Breast epithelium (tissue), 4 donors: ENCODE measurements at regions not wholly inside any gene's neighbourhood (a gene's known extent, or its start where the extent isn't known, plus 50 kb on each side); places are given as distances from the start of the nearest gene placed in this dataset.

Source experiments
- DNase-seq, 2 donors: peaks; one replicate each; pipeline ENCODE4 v3.0.0-alpha.2; 2019; ENCODE audit warnings: low spot score in 2 of 2
- H3K27ac ChIP-seq, 2 donors: fragments of 200-600 bp; sonication (generic) in 1 of 2; one replicate each; pipeline ENCODE4 v1.5.1; 2016 to 2019; ENCODE audit warnings: mild to moderate bottlenecking in 1 of 2
- H3K27me3 ChIP-seq, 2 donors: fragments of 200-600 bp; sonication (generic) in 1 of 2; one replicate each; pipeline versions ENCODE4 v1.5.1 to v1.6.0; 2017 to 2019; ENCODE audit warnings: control low read depth in 1 of 2, mild to moderate bottlenecking in 1 of 2
- H3K36me3 ChIP-seq: fragments of 200-600 bp; one replicate; pipeline ENCODE4 v1.5.1; 2019
- H3K4me1 ChIP-seq, 2 donors: fragments of 200-600 bp; sonication (generic); one replicate each; pipeline ENCODE4 v1.5.1; 2016 to 2019; ENCODE audit warnings: control low read depth in 1 of 2
- H3K4me3 ChIP-seq, 3 donors: fragments of 200-600 bp; sonication (generic); 1 replicate in 2 of 3; 2 replicates in 1 of 3; pipeline ENCODE4 v1.5.1; 2016 to 2019; ENCODE audit warnings: mild to moderate bottlenecking in 3 of 3, moderate library complexity in 2 of 3
- H3K9me3 ChIP-seq, 2 donors: fragments of 200-600 bp; sonication (generic) in 1 of 2; one replicate each; pipeline ENCODE4 v1.5.1; 2016 to 2019; ENCODE audit warnings: control low read depth in 1 of 2
- POLR2A ChIP-seq: fragments of 450-650 bp; IDR thresholded peaks from one replicate; pipeline ENCODE4 v1.6.1; 2016; ENCODE audit warnings: antibody characterized with exemption, mild to moderate bottlenecking, moderate library complexity
- POLR2AphosphoS5 ChIP-seq, 3 donors: sonication (generic); formaldehyde crosslinking; IDR thresholded peaks; one replicate each; pipeline ENCODE4 v1.6.1; 2017; ENCODE audit warnings: antibody characterized with exemption in 3 of 3
- intact Hi-C: fragments of 100-400 bp; cut with DNase I; formaldehyde crosslinking; loops from one replicate; pipeline ENCODE4 v1.15.1; 2023; ENCODE audit warnings: low total_unique reads
- TF ChIP-seq, protein P1 (sequence below), 3 donors: fragments of 450-650 bp; IDR thresholded peaks; one replicate each; pipeline ENCODE4 v1.5.1; 2016 to 2017; ENCODE audit warnings: antibody characterized with exemption in 3 of 3, mild to moderate bottlenecking in 3 of 3, moderate library complexity in 3 of 3

DNA sequence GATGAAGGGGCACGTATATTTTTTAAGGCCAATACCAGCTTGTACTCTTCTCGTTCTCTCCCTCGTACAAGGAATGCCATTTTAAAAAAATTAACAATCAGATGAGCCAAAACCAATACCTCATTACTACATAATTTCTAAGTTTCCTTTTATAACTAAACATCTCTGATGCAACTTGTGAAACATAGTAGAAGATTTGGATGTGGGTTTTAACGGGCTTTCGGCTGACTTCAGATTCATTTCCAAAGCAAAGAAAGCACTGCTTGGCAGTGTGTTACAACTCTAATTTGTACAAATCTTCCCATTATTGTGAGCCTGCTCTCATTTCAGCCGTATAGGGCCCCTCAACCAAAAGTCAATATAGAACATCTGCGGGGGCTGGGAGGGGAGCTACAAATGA, 99.1 kb upstream of the TMCC3 start:
- no peak for DNase-seq
- H3K4me1 ChIP-seq = no peaks in the 10 kb centered on the region
- no peak overlapping the region for H3K4me3 ChIP-seq
- no peak overlapping the region for H3K27ac ChIP-seq
- intact Hi-C loops = loop anchor here (10.0 kb wide), 1 partner anchor 605 kb away; the partner anchor contains the start of gene PLXNC1
- H3K27me3 ChIP-seq = no peaks in the 10 kb centered on the region
- TF ChIP-seq, protein P1, sequence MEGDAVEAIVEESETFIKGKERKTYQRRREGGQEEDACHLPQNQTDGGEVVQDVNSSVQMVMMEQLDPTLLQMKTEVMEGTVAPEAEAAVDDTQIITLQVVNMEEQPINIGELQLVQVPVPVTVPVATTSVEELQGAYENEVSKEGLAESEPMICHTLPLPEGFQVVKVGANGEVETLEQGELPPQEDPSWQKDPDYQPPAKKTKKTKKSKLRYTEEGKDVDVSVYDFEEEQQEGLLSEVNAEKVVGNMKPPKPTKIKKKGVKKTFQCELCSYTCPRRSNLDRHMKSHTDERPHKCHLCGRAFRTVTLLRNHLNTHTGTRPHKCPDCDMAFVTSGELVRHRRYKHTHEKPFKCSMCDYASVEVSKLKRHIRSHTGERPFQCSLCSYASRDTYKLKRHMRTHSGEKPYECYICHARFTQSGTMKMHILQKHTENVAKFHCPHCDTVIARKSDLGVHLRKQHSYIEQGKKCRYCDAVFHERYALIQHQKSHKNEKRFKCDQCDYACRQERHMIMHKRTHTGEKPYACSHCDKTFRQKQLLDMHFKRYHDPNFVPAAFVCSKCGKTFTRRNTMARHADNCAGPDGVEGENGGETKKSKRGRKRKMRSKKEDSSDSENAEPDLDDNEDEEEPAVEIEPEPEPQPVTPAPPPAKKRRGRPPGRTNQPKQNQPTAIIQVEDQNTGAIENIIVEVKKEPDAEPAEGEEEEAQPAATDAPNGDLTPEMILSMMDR (IDR thresholded peaks at IDR 0.05) = no peak
- no peak for TF ChIP-seq POLR2AphosphoS5 (IDR thresholded peaks at IDR 0.05)
- TF ChIP-seq POLR2A = no peak
- no peaks in the 10 kb centered on the region for H3K36me3 ChIP-seq
- H3K9me3 ChIP-seq = no peaks in the 10 kb centered on the region

DNA sequence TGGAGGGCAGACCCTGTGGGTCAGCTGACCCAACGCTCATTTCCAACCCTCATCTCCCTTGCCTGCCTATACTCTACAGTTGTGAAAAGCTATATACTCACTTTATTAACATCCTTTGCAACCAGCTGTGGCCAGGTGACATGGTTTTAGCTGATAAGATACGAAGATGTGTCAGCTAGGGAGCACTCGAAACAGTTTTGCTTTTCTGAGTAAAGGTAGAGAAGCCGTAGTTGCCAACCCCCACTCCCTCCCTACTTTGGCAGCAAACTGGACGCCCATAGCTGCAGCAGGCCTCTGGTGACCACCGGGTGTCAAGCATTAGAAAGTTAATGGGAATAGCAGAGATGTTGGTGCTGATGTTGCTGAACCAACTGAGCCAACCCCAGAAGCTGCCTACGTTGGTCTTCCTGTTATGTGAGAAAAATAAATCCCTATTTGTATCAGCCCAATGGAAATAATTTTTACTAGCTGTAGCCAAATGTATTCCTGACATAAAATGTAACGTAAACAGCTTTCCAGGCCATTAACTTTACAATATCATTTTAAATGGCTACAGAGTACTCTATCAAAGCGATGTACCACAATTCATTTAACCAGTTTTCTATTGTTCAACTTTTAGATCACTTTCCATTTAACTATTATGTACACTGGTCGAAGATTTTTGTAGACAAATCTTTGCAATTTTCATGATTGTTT, 98.5 kb upstream of the TMCC3 start:
- no peaks in the 10 kb centered on the region for H3K4me1 ChIP-seq
- no peaks in the 10 kb centered on the region for H3K9me3 ChIP-seq
- no peaks in the 10 kb centered on the region for H3K27me3 ChIP-seq
- no peak overlapping the region for H3K27ac ChIP-seq
- no peaks in the 10 kb centered on the region for H3K36me3 ChIP-seq
- TF ChIP-seq POLR2AphosphoS5 (IDR thresholded peaks at IDR 0.05) = no peak
- TF ChIP-seq, protein P1 (IDR thresholded peaks at IDR 0.05) = no peak
- TF ChIP-seq POLR2A = no peak
- H3K4me3 ChIP-seq = no peak overlapping the region
- intact Hi-C loops = loop anchor here (10.0 kb wide), 1 partner anchor 604 kb away; the partner anchor contains the start of gene PLXNC1
- DNase-seq = no peak

DNA sequence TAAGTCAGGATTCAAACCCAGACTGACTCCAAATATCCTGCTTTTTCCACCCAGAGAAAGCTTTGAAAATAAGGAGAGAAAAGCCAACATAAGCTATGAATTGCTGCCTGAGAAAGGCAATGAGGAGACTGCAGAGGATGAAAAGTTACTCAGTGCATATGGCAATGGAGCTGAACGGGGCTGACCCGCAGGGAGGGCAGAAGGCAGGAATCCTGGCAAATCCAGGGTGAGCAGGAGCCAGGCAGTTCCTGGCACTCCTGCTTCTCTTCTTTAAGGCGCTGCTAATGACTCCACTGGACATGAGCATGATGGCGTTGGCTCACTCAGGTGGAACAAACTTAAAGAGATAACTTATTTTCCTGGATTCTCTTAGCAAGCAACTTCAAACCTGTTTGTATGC, 95.2 kb upstream of the TMCC3 start:
- intact Hi-C loops = loop anchor here (10.0 kb wide), 1 partner anchor 601 kb away; the partner anchor contains the start of gene PLXNC1
- H3K4me3 ChIP-seq = no peak overlapping the region
- H3K4me1 ChIP-seq = no peaks in the 10 kb centered on the region
- H3K9me3 ChIP-seq = no peaks in the 10 kb centered on the region
- TF ChIP-seq POLR2A = no peak
- TF ChIP-seq, protein P1 (IDR thresholded peaks at IDR 0.05) = no peak
- no peak for TF ChIP-seq POLR2AphosphoS5 (IDR thresholded peaks at IDR 0.05)
- H3K27ac ChIP-seq = no peak overlapping the region
- DNase-seq = no peak
- no peaks in the 10 kb centered on the region for H3K36me3 ChIP-seq
- no peaks in the 10 kb centered on the region for H3K27me3 ChIP-seq

DNA sequence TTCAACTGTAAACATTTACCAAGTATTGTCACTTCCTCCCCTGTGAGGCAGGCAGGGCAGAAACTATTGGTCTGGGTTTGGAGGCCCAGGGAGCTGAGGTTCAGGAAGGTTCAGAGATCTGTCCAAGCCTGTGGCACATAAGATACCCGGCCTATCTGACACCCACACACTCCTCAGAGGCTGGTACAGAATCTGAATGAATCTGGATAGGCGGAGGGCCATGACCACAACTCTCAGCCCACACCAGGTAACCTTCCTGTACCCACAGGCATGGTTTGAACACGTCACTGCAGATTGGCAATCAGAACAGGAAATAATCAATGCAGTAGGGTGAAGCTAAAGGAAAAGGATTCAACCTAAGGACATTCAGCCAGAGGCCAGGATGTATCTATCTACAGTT, 92.8 kb upstream of the TMCC3 start:
- no peak overlapping the region for H3K4me3 ChIP-seq
- H3K27me3 ChIP-seq = no peaks in the 10 kb centered on the region
- no peaks in the 10 kb centered on the region for H3K4me1 ChIP-seq
- no peak for DNase-seq
- H3K9me3 ChIP-seq = no peaks in the 10 kb centered on the region
- TF ChIP-seq, protein P1 (IDR thresholded peaks at IDR 0.05) = no peak
- TF ChIP-seq POLR2AphosphoS5 (IDR thresholded peaks at IDR 0.05) = no peak
- no peak for TF ChIP-seq POLR2A
- H3K36me3 ChIP-seq = no peaks in the 10 kb centered on the region
- intact Hi-C loops = loop anchor here (10.0 kb wide), 1 partner anchor 598 kb away; the partner anchor contains the start of gene PLXNC1
- no peak overlapping the region for H3K27ac ChIP-seq

DNA sequence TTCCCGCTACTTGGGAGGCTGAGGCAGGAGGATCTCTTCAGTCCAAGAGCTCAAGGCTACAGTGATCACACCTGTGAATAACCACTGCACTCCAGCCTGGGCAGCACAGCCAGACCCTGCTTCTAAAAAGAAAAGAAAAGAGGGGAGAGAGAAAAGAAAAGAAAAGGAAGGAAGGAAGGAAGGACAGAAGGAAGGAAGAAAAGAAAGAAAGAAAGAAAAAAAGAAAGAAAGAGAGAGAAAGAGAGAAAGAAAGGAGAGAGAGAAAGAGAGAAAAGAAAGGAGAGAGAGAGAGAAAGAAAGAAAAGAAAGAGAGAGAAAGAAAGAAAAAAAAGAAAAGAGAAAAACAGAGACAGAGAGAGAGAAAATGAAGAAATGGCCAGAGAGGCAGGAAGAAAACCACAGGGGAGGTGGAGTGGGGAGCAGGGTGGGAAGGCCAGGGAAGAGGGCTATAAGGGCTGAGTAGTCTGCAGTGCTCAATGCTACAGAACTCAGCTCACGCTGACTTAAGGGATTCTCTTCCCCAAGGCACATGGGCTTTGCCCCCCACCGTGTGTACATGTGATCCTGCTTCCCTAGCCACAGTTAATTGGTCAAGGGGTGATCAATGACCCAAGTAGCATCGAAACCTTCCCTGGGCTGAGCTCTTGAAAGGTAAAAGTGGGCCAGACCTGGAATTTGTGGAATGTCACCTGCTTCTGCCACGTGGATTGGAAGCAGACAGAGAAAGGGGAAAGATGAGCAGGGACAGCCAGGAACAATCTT, 90.4 kb upstream of the TMCC3 start:
- H3K27me3 ChIP-seq = no peaks in the 10 kb centered on the region
- no peak for TF ChIP-seq POLR2A
- TF ChIP-seq, protein P1 (IDR thresholded peaks at IDR 0.05) = no peak
- no peak for TF ChIP-seq POLR2AphosphoS5 (IDR thresholded peaks at IDR 0.05)

More for the DNA sequence above, 90.4 kb upstream of the TMCC3 start:
- Histone ChIP-seq H3K36me3 (no peaks in the 10 kb centered on the region), H3K27ac (no peak overlapping the region), H3K9me3 (no peaks in the 10 kb centered on the region), H3K4me1 (no peaks in the 10 kb centered on the region), H3K4me3 (no peak overlapping the region)
- DNase-seq = no peak
- intact Hi-C loops = loop anchor here (10.0 kb wide), 1 partner anchor 596 kb away; the partner anchor contains the start of gene PLXNC1
